ENCODE measurements at regions not wholly inside any gene's neighbourhood (a gene's known extent, or its start where the extent isn't known, plus 50 kb on each side); places are given as distances from the start of the nearest gene placed in this dataset.
"Not testable (repeated sequence)": the region's sequence is repeated elsewhere in the genome, so short reads cannot be mapped to it uniquely, and the experiment has no call there.

- Histone ChIP-seq H3K9ac (ENCODE audit: low read length in 2 of 2) (no peak overlapping the region), H3K27ac (ENCODE audit: low read length) (no peak overlapping the region), H3K36me3 (ENCODE audit: control insufficient read depth in 2 of 2, insufficient read depth in 2 of 2, low read length in 2 of 2) (peaks cover 4 to 12% of the 10 kb centered on the region in 2 donors), H3K4me3 (ENCODE audit: low read length in 2 of 2) (no peak overlapping the region), H3K9me3 (ENCODE audit: control insufficient read depth in 2 of 2, low read length in 2 of 2) (no peaks in the 10 kb centered on the region), H3K4me1 (ENCODE audit: control insufficient read depth, insufficient read depth, low read length) (no peaks in the 10 kb centered on the region), H3K27me3 (ENCODE audit: control insufficient read depth in 1 of 2, insufficient read depth in 2 of 2, low read length in 2 of 2) (no peaks in the 10 kb centered on the region)
Measured at GRCh38 chr21:36263797-36264196, 56.2 kb upstream of the MORC3 start.

GRCh38 chr21:36265431-36265830 lies 54.6 kb upstream of the MORC3 start:
- Histone ChIP-seq H3K27me3 (ENCODE audit: control insufficient read depth in 1 of 2, insufficient read depth in 2 of 2, low read length in 2 of 2) (no peaks in the 10 kb centered on the region), H3K27ac (ENCODE audit: low read length) (no peak overlapping the region), H3K36me3 (ENCODE audit: control insufficient read depth in 2 of 2, insufficient read depth in 2 of 2, low read length in 2 of 2) (peaks cover 4 to 15% of the 10 kb centered on the region in 2 donors), H3K9ac (ENCODE audit: low read length in 2 of 2) (no peak overlapping the region), H3K4me1 (ENCODE audit: control insufficient read depth, insufficient read depth, low read length) (no peaks in the 10 kb centered on the region), H3K4me3 (ENCODE audit: low read length in 2 of 2) (no peak overlapping the region), H3K9me3 (ENCODE audit: control insufficient read depth in 2 of 2, low read length in 2 of 2) (no peaks in the 10 kb centered on the region)

GRCh38 chr21:36267828-36268227 lies 52.2 kb upstream of the MORC3 start:
- not testable (repeated sequence) for H3K27ac ChIP-seq (ENCODE audit: low read length); H3K9me3 ChIP-seq (ENCODE audit: control insufficient read depth in 2 of 2, low read length in 2 of 2); H3K9ac ChIP-seq (ENCODE audit: low read length in 2 of 2); H3K4me3 ChIP-seq (ENCODE audit: low read length in 2 of 2); H3K4me1 ChIP-seq (ENCODE audit: control insufficient read depth, insufficient read depth, low read length); H3K27me3 ChIP-seq (ENCODE audit: control insufficient read depth in 1 of 2, insufficient read depth in 2 of 2, low read length in 2 of 2)
- peaks cover 4 to 13% of the 10 kb centered on the region in 2 donors for H3K36me3 ChIP-seq (ENCODE audit: control insufficient read depth in 2 of 2, insufficient read depth in 2 of 2, low read length in 2 of 2)

- H3K9me3 ChIP-seq (ENCODE audit: control insufficient read depth in 2 of 2, low read length in 2 of 2); H3K9ac ChIP-seq (ENCODE audit: low read length in 2 of 2); H3K27ac ChIP-seq (ENCODE audit: low read length); H3K4me3 ChIP-seq (ENCODE audit: low read length in 2 of 2); H3K27me3 ChIP-seq (ENCODE audit: control insufficient read depth in 1 of 2, insufficient read depth in 2 of 2, low read length in 2 of 2); H3K4me1 ChIP-seq (ENCODE audit: control insufficient read depth, insufficient read depth, low read length): not testable (repeated sequence)
- H3K36me3 ChIP-seq (ENCODE audit: control insufficient read depth in 2 of 2, insufficient read depth in 2 of 2, low read length in 2 of 2), result peaks cover 4 to 13% of the 10 kb centered on the region in 2 donors
Measured at GRCh38 chr21:36268264-36268663, 51.7 kb upstream of the MORC3 start.

Measured in stomach smooth muscle (tissue), 2 donors.